HepG2 (cell line): ENCODE measurements at regions not wholly inside any gene's neighbourhood (a gene's known extent, or its start where the extent isn't known, plus 50 kb on each side); places are given as distances from the start of the nearest gene placed in this dataset.

Experiments used
- ASH2L ChIP-seq: fragments of 300-600, 200-600 bp; sonication (generic); IDR thresholded peaks from 2 replicates; pipeline ENCODE4 v1.7.0; 2017; ENCODE audit warnings: low read depth, mild to moderate bottlenecking, moderate library complexity, mixed read lengths, low read length; ENCODE audit not compliant: insufficient read length
- IRF2 ChIP-seq: IDR thresholded peaks from 2 replicates; pipeline ENCODE4 v1.6.1; 2018; ENCODE audit warnings: missing genetic modification reagents, missing compliant biosample characterization
- POLR2A ChIP-seq, 2 experiments: IDR thresholded peaks; 2 replicates each; pipeline ENCODE4 v1.6.1; 2011; ENCODE audit warnings: low read depth in 2 of 2, low read length in 2 of 2, mild to moderate bottlenecking in 1 of 2, moderate library complexity in 1 of 2; ENCODE audit not compliant: insufficient read depth in 1 of 2
- SMC3 ChIP-seq: IDR thresholded peaks from 2 replicates; pipeline ENCODE4 v1.6.1; 2011; ENCODE audit warnings: low read length, improper control_type of control experiment
- SOX6 ChIP-seq, 2 experiments: fragments of 450-650 bp in 1 of 2; sonication (generic) in 1 of 2; formaldehyde crosslinking in 1 of 2; IDR thresholded peaks; 2 replicates each; pipeline versions ENCODE4 v1.4.0 to v1.6.1; 2017 to 2020; ENCODE audit warnings: antibody characterized with exemption in 1 of 2, mild to moderate bottlenecking in 1 of 2, missing genetic modification reagents in 1 of 2
- TOE1 ChIP-seq: sonication (generic); formaldehyde crosslinking; IDR thresholded peaks from 2 replicates; pipeline ENCODE4 v1.4.0; 2020; ENCODE audit warnings: mild to moderate bottlenecking, missing genetic modification reagents
- YY1 ChIP-seq: IDR thresholded peaks from 2 replicates; pipeline ENCODE4 v1.6.1; 2011; ENCODE audit warnings: low read length, low read depth, moderate library complexity, mild to moderate bottlenecking; ENCODE audit not compliant: insufficient read depth, insufficient replicate concordance
- ZNF274 ChIP-seq: sonication (generic); formaldehyde crosslinking; IDR thresholded peaks from 2 replicates; pipeline ENCODE4 v1.5.1; 2020; ENCODE audit warnings: mild to moderate bottlenecking, missing genetic modification reagents
- TF ChIP-seq, protein P1 (sequence below): sonication (generic); formaldehyde crosslinking; conservative IDR thresholded peaks from 2 replicates; pipeline ENCODE4 v1.4.0; 2020; ENCODE audit warnings: missing genetic modification reagents
- TF ChIP-seq, protein P2 (sequence below): sonication (generic); formaldehyde crosslinking; IDR thresholded peaks from 2 replicates; pipeline ENCODE4 v1.5.0; 2020; ENCODE audit warnings: mild to moderate bottlenecking, missing genetic modification reagents, moderate library complexity
- TF ChIP-seq, protein P3 (sequence below): sonication (generic); formaldehyde crosslinking; IDR thresholded peaks from 2 replicates; pipeline ENCODE4 v1.4.0; 2020; ENCODE audit warnings: missing genetic modification reagents, borderline replicate concordance
- TF ChIP-seq, protein P4 (sequence below): sonication (generic); formaldehyde crosslinking; IDR thresholded peaks from 2 replicates; pipeline ENCODE4 v1.8.0; 2023; ENCODE audit warnings: mild to moderate bottlenecking, missing genetic modification reagents
- TF ChIP-seq, protein P5 (sequence below): IDR thresholded peaks from 2 replicates; pipeline ENCODE4 v1.6.1; 2012; ENCODE audit warnings: inconsistent platforms

DNA sequence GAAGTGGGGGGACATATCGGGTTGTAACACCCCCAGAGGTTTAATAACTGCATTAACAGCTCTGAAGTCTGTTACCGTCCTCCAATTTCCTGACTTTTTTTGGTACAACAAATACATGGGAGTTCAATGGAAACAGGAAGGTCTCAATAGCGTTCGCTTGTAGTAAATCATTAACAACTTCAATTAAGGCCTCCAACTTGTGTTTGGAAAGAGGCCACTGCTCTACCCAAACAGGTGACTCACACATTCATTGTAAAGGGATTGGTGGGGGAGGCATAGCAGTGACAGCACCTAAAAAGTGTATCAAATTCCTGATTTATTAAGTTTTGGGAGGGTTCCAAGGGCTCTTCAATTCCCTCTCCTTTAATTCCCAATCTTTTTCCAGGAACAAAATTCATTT, 1046.2 kb upstream of the AMELY start:
- TF ChIP-seq, protein P1, sequence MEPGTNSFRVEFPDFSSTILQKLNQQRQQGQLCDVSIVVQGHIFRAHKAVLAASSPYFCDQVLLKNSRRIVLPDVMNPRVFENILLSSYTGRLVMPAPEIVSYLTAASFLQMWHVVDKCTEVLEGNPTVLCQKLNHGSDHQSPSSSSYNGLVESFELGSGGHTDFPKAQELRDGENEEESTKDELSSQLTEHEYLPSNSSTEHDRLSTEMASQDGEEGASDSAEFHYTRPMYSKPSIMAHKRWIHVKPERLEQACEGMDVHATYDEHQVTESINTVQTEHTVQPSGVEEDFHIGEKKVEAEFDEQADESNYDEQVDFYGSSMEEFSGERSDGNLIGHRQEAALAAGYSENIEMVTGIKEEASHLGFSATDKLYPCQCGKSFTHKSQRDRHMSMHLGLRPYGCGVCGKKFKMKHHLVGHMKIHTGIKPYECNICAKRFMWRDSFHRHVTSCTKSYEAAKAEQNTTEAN: no peak
- TF ChIP-seq TOE1 (CRISPR knock-in tag) (no peak), IRF2 (CRISPR knock-in tag) (no peak), POLR2A (IDR thresholded peaks at IDR 0.05; ENCODE audit: insufficient read depth in 1 of 2, low read depth in 2 of 2, low read length in 2 of 2) (no peak), ZNF274 (CRISPR knock-in tag) (no peak), SMC3 (no peak), YY1 (no peak), ASH2L (no peak), SOX6 (IDR thresholded peaks at IDR 0.05) (no peak), SOX6 (CRISPR knock-in tag; IDR thresholded peaks at IDR 0.05) (no peak)
- TF ChIP-seq, protein P2, sequence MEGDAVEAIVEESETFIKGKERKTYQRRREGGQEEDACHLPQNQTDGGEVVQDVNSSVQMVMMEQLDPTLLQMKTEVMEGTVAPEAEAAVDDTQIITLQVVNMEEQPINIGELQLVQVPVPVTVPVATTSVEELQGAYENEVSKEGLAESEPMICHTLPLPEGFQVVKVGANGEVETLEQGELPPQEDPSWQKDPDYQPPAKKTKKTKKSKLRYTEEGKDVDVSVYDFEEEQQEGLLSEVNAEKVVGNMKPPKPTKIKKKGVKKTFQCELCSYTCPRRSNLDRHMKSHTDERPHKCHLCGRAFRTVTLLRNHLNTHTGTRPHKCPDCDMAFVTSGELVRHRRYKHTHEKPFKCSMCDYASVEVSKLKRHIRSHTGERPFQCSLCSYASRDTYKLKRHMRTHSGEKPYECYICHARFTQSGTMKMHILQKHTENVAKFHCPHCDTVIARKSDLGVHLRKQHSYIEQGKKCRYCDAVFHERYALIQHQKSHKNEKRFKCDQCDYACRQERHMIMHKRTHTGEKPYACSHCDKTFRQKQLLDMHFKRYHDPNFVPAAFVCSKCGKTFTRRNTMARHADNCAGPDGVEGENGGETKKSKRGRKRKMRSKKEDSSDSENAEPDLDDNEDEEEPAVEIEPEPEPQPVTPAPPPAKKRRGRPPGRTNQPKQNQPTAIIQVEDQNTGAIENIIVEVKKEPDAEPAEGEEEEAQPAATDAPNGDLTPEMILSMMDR (CRISPR knock-in tag): no peak
- TF ChIP-seq, protein P3, sequence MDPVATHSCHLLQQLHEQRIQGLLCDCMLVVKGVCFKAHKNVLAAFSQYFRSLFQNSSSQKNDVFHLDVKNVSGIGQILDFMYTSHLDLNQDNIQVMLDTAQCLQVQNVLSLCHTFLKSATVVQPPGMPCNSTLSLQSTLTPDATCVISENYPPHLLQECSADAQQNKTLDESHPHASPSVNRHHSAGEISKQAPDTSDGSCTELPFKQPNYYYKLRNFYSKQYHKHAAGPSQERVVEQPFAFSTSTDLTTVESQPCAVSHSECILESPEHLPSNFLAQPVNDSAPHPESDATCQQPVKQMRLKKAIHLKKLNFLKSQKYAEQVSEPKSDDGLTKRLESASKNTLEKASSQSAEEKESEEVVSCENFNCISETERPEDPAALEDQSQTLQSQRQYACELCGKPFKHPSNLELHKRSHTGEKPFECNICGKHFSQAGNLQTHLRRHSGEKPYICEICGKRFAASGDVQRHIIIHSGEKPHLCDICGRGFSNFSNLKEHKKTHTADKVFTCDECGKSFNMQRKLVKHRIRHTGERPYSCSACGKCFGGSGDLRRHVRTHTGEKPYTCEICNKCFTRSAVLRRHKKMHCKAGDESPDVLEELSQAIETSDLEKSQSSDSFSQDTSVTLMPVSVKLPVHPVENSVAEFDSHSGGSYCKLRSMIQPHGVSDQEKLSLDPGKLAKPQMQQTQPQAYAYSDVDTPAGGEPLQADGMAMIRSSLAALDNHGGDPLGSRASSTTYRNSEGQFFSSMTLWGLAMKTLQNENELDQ (CRISPR knock-in tag): no peak
- TF ChIP-seq, protein P4, sequence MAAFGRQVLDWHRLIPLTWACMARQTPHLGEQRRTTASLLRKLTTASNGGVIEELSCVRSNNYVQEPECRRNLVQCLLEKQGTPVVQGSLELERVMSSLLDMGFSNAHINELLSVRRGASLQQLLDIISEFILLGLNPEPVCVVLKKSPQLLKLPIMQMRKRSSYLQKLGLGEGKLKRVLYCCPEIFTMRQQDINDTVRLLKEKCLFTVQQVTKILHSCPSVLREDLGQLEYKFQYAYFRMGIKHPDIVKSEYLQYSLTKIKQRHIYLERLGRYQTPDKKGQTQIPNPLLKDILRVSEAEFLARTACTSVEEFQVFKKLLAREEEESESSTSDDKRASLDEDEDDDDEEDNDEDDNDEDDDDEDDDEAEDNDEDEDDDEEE (CRISPR knock-in tag): no peak
- TF ChIP-seq, protein P5, sequence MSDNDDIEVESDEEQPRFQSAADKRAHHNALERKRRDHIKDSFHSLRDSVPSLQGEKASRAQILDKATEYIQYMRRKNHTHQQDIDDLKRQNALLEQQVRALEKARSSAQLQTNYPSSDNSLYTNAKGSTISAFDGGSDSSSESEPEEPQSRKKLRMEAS: no peak
